ENCODE measurements at regions not wholly inside any gene's neighbourhood (a gene's known extent, or its start where the extent isn't known, plus 50 kb on each side); places are given as distances from the start of the nearest gene placed in this dataset.

DNA sequence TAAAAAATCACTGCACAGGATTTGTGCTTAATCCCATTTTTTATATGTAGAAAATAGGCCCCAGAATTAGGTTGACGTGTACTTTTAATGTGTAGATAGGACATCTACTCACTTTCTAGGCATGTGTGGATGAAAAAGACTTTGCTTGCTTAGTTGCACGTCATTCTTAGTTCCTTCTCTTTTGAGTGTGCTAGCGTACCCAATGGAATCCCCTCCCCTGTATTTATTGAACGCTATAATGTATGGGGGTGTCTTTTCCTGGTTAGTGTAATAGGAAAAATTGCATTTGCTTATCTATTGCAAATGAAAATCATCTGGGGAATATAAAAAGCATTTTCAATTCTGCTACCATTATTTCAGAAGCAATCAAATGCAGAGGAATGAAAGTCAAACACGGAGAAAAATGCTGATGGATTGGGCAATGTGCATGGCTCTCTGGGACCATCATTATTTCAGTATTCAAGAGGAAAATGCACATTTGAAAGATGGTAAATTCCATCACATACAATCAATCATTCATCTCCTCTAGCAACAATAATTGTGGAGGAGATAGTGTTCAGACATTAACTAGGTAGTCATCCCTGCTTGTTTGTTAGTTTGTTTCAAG, 277.0 kb upstream of the B3GALT2 start:
- TF ChIP-seq, protein P1, sequence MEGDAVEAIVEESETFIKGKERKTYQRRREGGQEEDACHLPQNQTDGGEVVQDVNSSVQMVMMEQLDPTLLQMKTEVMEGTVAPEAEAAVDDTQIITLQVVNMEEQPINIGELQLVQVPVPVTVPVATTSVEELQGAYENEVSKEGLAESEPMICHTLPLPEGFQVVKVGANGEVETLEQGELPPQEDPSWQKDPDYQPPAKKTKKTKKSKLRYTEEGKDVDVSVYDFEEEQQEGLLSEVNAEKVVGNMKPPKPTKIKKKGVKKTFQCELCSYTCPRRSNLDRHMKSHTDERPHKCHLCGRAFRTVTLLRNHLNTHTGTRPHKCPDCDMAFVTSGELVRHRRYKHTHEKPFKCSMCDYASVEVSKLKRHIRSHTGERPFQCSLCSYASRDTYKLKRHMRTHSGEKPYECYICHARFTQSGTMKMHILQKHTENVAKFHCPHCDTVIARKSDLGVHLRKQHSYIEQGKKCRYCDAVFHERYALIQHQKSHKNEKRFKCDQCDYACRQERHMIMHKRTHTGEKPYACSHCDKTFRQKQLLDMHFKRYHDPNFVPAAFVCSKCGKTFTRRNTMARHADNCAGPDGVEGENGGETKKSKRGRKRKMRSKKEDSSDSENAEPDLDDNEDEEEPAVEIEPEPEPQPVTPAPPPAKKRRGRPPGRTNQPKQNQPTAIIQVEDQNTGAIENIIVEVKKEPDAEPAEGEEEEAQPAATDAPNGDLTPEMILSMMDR (IDR thresholded peaks at IDR 0.05 in 4 of 5, conservative IDR thresholded peaks at IDR 0.05 in 1 of 5): no peak
- TF ChIP-seq POLR2A (IDR thresholded peaks at IDR 0.05): no peak
